HCT116 (cell line): ENCODE measurements at regions not wholly inside any gene's neighbourhood (a gene's known extent, or its start where the extent isn't known, plus 50 kb on each side); places are given as distances from the start of the nearest gene placed in this dataset.

ENCODE experiments used
- ATAC-seq: fragments of 200-7000 bp; cut with Tn5 transposase; 2 replicates; pipeline ENCODE4 v1.9.1; 2020; ENCODE audit warnings: mild to moderate bottlenecking, moderate library complexity
- BruUV-seq: library from RNA; stranded (reverse); fragments of 400-500 nt; replicated peaks from 2 replicates; lab custom pipeline; 2021; lab: Mats Ljungman, UMichigan
- CTCF ChIA-PET: fragments of 300-600 bp; sonication (Branson Sonifier 250); formaldehyde crosslinking; loops from one replicate; lab custom pipeline; 2021; ENCODE audit warnings: antibody characterized with exemption; lab: Charles Lee
- POLR2A ChIA-PET: fragments of 300-600, 350-600 bp; sonication (Branson Sonifier 250); formaldehyde crosslinking; loops from one replicate; lab custom pipeline; 2021; ENCODE audit warnings: antibody characterized with exemption; lab: Charles Lee
- RAD21 ChIA-PET, 2 experiments: fragments of 300-600 bp; sonication (Branson Sonifier 250); formaldehyde crosslinking; loops; one replicate each; lab custom pipeline; 2023; ENCODE audit warnings: low total read pairs in 2 of 2; ENCODE audit not compliant: uncharacterized antibody in 2 of 2, unreplicated experiment in 2 of 2, low non-redundant PET in 1 of 2; lab: Charles Lee
- DNase-seq: peaks from one replicate; pipeline ENCODE4 v3.0.0-alpha.2; 2010; ENCODE audit warnings: low read depth, low spot score
- H2AFZ ChIP-seq: fragments of 200-600 bp; shearing (Covaris generic), sonication (generic); 2 replicates; pipeline ENCODE4 v1.6.1; 2017; ENCODE audit warnings: low read depth, mixed run types, mixed read lengths, antibody characterized with exemption, low read length; ENCODE audit not compliant: poor library complexity, severe bottlenecking
- H3K27ac ChIP-seq: 2 replicates; pipeline ENCODE4 v1.5.1; 2012; ENCODE audit warnings: low read depth, low read length
- H3K27me3 ChIP-seq: fragments of 200-600 bp; sonication (generic); 2 replicates; pipeline ENCODE4 v1.6.1; 2016; ENCODE audit warnings: mixed run types, low read length, mixed read lengths; ENCODE audit not compliant: insufficient read depth
- H3K36me3 ChIP-seq, 2 experiments: fragments of 200-500 bp in 1 of 2; fragments of 200-600 bp in 1 of 2; sonication (Bioruptor generic) in 1 of 2; sonication (generic) in 1 of 2; 2 replicates each; pipeline versions ENCODE4 v1.5.1 to v1.6.1; 2014 to 2016; ENCODE audit warnings: low read length in 2 of 2, inconsistent platforms in 1 of 2, mixed read lengths in 1 of 2, mixed run types in 1 of 2; ENCODE audit not compliant: insufficient read depth in 2 of 2, control insufficient read depth in 1 of 2
- H3K4me1 ChIP-seq, 2 experiments: fragments of 200-600 bp in 1 of 2; sonication (generic) in 1 of 2; 2 replicates each; pipeline versions ENCODE4 v1.5.1 to v1.6.1; 2012 to 2017; ENCODE audit warnings: low read length in 2 of 2, inconsistent platforms in 1 of 2, mild to moderate bottlenecking in 1 of 2, mixed read lengths in 1 of 2, mixed run types in 1 of 2, moderate library complexity in 1 of 2; ENCODE audit not compliant: insufficient read depth in 2 of 2, control insufficient read depth in 1 of 2
- H3K4me2 ChIP-seq: fragments of 200-600 bp; sonication (generic); 2 replicates; pipeline ENCODE4 v1.6.1; 2017; ENCODE audit warnings: mixed run types, low read length, mixed read lengths
- H3K4me3 ChIP-seq, 2 experiments: fragments of 200-600 bp in 1 of 2; sonication (generic) in 1 of 2; replicated peaks in 1 of 2; 2 replicates each; pipeline ENCODE4 v1.5.1; 2011 to 2016; ENCODE audit warnings: low read length in 2 of 2, control low read depth in 1 of 2, low read depth in 1 of 2, mild to moderate bottlenecking in 1 of 2, mixed read lengths in 1 of 2, mixed run types in 1 of 2
- H3K79me2 ChIP-seq: fragments of 200-600 bp; sonication (generic); 2 replicates; pipeline ENCODE4 v1.6.1; 2017; ENCODE audit warnings: mild to moderate bottlenecking, mixed run types, low read length, moderate library complexity, mixed read lengths; ENCODE audit not compliant: insufficient read depth
- H3K9ac ChIP-seq: fragments of 200-600 bp; sonication (generic); 2 replicates; pipeline ENCODE4 v1.6.1; 2016; ENCODE audit warnings: low read length, mixed read lengths
- H3K9me2 ChIP-seq: fragments of 200-600 bp; sonication (generic), shearing (Covaris generic); 2 replicates; pipeline ENCODE4 v1.6.1; 2017; ENCODE audit warnings: mixed run types, mild to moderate bottlenecking, moderate library complexity; ENCODE audit not compliant: insufficient read depth
- H3K9me3 ChIP-seq, 2 experiments: fragments of 200-500 bp in 1 of 2; fragments of 200-600 bp in 1 of 2; sonication (Bioruptor generic) in 1 of 2; sonication (generic) in 1 of 2; 2 replicates each; pipeline ENCODE4 v1.6.1; 2014 to 2017; ENCODE audit warnings: low read length in 2 of 2, mixed read lengths in 2 of 2, inconsistent platforms in 1 of 2, low read depth in 1 of 2, mild to moderate bottlenecking in 1 of 2, mixed run types in 1 of 2, moderate library complexity in 1 of 2; ENCODE audit not compliant: control insufficient read depth in 1 of 2, insufficient read depth in 1 of 2
- H4K20me1 ChIP-seq: fragments of 200-600 bp; sonication (generic), shearing (Covaris generic); 2 replicates; pipeline ENCODE4 v1.6.1; 2017; ENCODE audit warnings: mixed run types, mild to moderate bottlenecking, moderate library complexity; ENCODE audit not compliant: insufficient read depth
- CBX3 ChIP-seq: IDR thresholded peaks from 2 replicates; pipeline ENCODE4 v1.6.1; 2012; ENCODE audit warnings: low read depth
- EZH2 ChIP-seq: fragments of 200-600 bp; sonication (generic); IDR thresholded peaks from 2 replicates; pipeline ENCODE4 v1.6.1; 2017; ENCODE audit warnings: antibody characterized with exemption, mixed run types
- JUND ChIP-seq: IDR thresholded peaks from 2 replicates; pipeline ENCODE4 v1.6.1; 2012
- POLR2AphosphoS5 ChIP-seq: IDR thresholded peaks from 2 replicates; pipeline ENCODE4 v1.6.1; 2011; ENCODE audit warnings: mild to moderate bottlenecking, low read depth, low read length, moderate library complexity
- SP1 ChIP-seq: IDR thresholded peaks from 2 replicates; pipeline ENCODE4 v1.6.1; 2012; ENCODE audit warnings: low read depth
- SRF ChIP-seq: IDR thresholded peaks from 2 replicates; pipeline ENCODE4 v1.6.1; 2012; ENCODE audit warnings: low read depth
- intact Hi-C: fragments of 100-400 bp; cut with micrococcal nuclease; formaldehyde crosslinking; loops from 2 replicates; pipeline ENCODE4 v1.10.0; 2022
- TF ChIP-seq, protein P1 (sequence below): IDR thresholded peaks from 2 replicates; pipeline ENCODE4 v1.6.1; 2012; ENCODE audit warnings: low read depth

DNA sequence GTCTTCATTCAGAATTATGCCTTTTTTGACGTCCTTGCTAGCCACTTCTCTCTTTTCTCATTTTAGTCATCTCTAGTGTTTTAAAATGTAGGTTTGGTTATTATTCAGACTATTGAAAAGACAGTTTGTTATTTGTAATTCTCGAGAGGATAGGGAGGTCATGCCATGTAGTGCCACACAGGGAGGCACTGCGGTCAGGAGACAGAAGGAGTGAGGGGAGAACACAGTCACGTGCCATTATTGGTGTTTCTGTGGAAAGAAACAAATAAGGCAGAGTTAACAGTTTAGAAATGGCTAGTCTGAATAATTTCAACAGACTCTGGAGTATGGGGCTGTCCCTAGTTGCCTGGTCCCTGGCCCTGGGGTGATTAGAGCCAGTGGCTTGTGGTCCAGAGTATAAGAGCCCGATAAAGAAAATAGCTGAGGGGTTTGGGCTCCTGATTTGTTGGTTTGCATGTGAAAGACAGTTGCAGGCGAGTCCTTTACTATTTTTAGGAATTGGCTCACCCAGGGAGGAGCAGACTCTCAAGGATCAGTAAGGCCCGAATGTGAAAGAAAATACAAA lies 278.1 kb upstream of the SEL1L start:
- H3K9me3 ChIP-seq, result peaks cover 3% of the 10 kb centered on the region in 2 experiments; a peak in 2 of 4 replicates
- ChIA-PET POLR2A (no interaction called here), RAD21 (no interaction called here), CTCF (no interaction called here)
- no peaks in the 10 kb centered on the region for H4K20me1 ChIP-seq
- H3K4me1 ChIP-seq, result no peaks in the 10 kb centered on the region
- H3K79me2 ChIP-seq, result no peaks in the 10 kb centered on the region
- DNase-seq, result no peak
- no peaks in the 10 kb centered on the region for H3K27me3 ChIP-seq
- H3K4me2 ChIP-seq, result no peak overlapping the region
- ATAC-seq, result no peak
- H2AFZ ChIP-seq, result no peak overlapping the region
- no peak overlapping the region for H3K9ac ChIP-seq
- no peak overlapping the region for H3K4me3 ChIP-seq
- no peaks in the 10 kb centered on the region for H3K9me2 ChIP-seq
- H3K36me3 ChIP-seq, result no peaks in the 10 kb centered on the region
- BruUV-seq, result no TSS peak
- intact Hi-C loops, result no loop called here
- TF ChIP-seq, protein P1, sequence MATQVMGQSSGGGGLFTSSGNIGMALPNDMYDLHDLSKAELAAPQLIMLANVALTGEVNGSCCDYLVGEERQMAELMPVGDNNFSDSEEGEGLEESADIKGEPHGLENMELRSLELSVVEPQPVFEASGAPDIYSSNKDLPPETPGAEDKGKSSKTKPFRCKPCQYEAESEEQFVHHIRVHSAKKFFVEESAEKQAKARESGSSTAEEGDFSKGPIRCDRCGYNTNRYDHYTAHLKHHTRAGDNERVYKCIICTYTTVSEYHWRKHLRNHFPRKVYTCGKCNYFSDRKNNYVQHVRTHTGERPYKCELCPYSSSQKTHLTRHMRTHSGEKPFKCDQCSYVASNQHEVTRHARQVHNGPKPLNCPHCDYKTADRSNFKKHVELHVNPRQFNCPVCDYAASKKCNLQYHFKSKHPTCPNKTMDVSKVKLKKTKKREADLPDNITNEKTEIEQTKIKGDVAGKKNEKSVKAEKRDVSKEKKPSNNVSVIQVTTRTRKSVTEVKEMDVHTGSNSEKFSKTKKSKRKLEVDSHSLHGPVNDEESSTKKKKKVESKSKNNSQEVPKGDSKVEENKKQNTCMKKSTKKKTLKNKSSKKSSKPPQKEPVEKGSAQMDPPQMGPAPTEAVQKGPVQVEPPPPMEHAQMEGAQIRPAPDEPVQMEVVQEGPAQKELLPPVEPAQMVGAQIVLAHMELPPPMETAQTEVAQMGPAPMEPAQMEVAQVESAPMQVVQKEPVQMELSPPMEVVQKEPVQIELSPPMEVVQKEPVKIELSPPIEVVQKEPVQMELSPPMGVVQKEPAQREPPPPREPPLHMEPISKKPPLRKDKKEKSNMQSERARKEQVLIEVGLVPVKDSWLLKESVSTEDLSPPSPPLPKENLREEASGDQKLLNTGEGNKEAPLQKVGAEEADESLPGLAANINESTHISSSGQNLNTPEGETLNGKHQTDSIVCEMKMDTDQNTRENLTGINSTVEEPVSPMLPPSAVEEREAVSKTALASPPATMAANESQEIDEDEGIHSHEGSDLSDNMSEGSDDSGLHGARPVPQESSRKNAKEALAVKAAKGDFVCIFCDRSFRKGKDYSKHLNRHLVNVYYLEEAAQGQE, result no peak
- TF ChIP-seq CBX3, result no peak
- no peak for TF ChIP-seq SP1
- TF ChIP-seq POLR2AphosphoS5, result no peak
- TF ChIP-seq EZH2, result no peak
- TF ChIP-seq JUND, result no peak
- no peak for TF ChIP-seq SRF
- TF ChIP-seq, all 23 proteins: peak for 0
- no peak overlapping the region for H3K27ac ChIP-seq
